ENCODE measurements at regions not wholly inside any gene's neighbourhood (a gene's known extent, or its start where the extent isn't known, plus 50 kb on each side); places are given as distances from the start of the nearest gene placed in this dataset.

GRCh38 chr5:77840930-77841329 lies 64.8 kb upstream of the TBCA start:
- FAIRE-seq (no peak), DNase-seq (ENCODE audit: insufficient read length) (no peak)
- TF ChIP-seq POLR2A (IDR thresholded peaks at IDR 0.05; ENCODE audit: low read depth, low read length) (no peak), POLR2AphosphoS5 (IDR thresholded peaks at IDR 0.05; ENCODE audit: low read depth, low read length) (no peak), TAF1 (IDR thresholded peaks at IDR 0.05; ENCODE audit: borderline replicate concordance, low read depth, low read length) (no peak)

- DNase-seq (ENCODE audit: insufficient read length) (no peak), FAIRE-seq (no peak)
- TF ChIP-seq POLR2AphosphoS5 (IDR thresholded peaks at IDR 0.05; ENCODE audit: low read depth, low read length) (no peak), TAF1 (IDR thresholded peaks at IDR 0.05; ENCODE audit: borderline replicate concordance, low read depth, low read length) (no peak), POLR2A (IDR thresholded peaks at IDR 0.05; ENCODE audit: low read depth, low read length) (no peak)
Observed at GRCh38 chr5:77839691-77840090, 63.6 kb upstream of the TBCA start.

- no peak for FAIRE-seq
- no peak for TF ChIP-seq POLR2A (IDR thresholded peaks at IDR 0.05; ENCODE audit: low read depth, low read length)
- no peak for TF ChIP-seq POLR2AphosphoS5 (IDR thresholded peaks at IDR 0.05; ENCODE audit: low read depth, low read length)
Observed at GRCh38 chr5:77832938-77833337, 56.8 kb upstream of the TBCA start.

GRCh38 chr5:77832166-77832770 lies 56.1 kb upstream of the TBCA start:
- DNase-seq (ENCODE audit: insufficient read length): no peak
- FAIRE-seq: no peak
- TF ChIP-seq POLR2A (IDR thresholded peaks at IDR 0.05; ENCODE audit: low read depth, low read length): no peak
- TF ChIP-seq TAF1 (IDR thresholded peaks at IDR 0.05; ENCODE audit: borderline replicate concordance, low read depth, low read length): no peak
- TF ChIP-seq POLR2AphosphoS5 (IDR thresholded peaks at IDR 0.05; ENCODE audit: low read depth, low read length): no peak

More at GRCh38 chr5:77832938-77833337, 56.8 kb upstream of the TBCA start:
- DNase-seq (ENCODE audit: insufficient read length): no peak

GRCh38 chr5:77828445-77828844 lies 52.3 kb upstream of the TBCA start:
- TF ChIP-seq TAF1 (IDR thresholded peaks at IDR 0.05; ENCODE audit: borderline replicate concordance, low read depth, low read length): no peak
- no peak for TF ChIP-seq POLR2A (IDR thresholded peaks at IDR 0.05; ENCODE audit: low read depth, low read length)
- TF ChIP-seq POLR2AphosphoS5 (IDR thresholded peaks at IDR 0.05; ENCODE audit: low read depth, low read length): no peak
- no peak for FAIRE-seq

More at GRCh38 chr5:77828445-77828844, 52.3 kb upstream of the TBCA start:
- DNase-seq (ENCODE audit: insufficient read length): no peak

All from GM12892 (cell line).